ENCODE measurements at regions not wholly inside any gene's neighbourhood (a gene's known extent, or its start where the extent isn't known, plus 50 kb on each side); places are given as distances from the start of the nearest gene placed in this dataset.
"Not testable (repeated sequence)": the region's sequence is repeated elsewhere in the genome, so short reads cannot be mapped to it uniquely, and the experiment has no call there.

DNA sequence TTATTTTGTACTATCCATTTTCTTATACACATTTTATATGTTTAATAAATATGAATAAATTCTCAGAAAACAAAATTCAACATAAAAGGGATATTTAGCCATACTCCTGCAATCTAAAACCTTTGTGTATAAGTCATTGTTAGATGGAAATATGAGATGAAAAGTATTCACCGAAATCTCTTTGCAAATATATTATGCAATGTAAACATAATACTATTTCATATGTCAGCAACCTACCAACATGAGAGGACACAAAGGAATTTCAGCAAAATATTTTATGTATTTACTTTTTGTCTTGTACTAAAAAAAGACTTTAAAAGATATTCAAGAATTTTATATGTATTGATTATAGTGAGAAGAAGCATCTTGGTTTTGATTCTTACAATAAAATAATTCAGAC is 1623.4 kb downstream of the EFNA5 start:
- Histone ChIP-seq H3K4me3 (ENCODE audit: low read depth, low read length, poor library complexity, severe bottlenecking) (no peak overlapping the region), H3K27ac (ENCODE audit: low read depth, low read length, poor library complexity, severe bottlenecking) (no peak overlapping the region), H3K27me3 (replicated peaks; ENCODE audit: insufficient read depth, low read depth, low read length, poor library complexity) (no peaks in the 10 kb centered on the region), H3K9me3 (ENCODE audit: low read depth, low read length, poor library complexity, severe bottlenecking) (no peaks in the 10 kb centered on the region), H3K4me1 (ENCODE audit: insufficient read depth, low read length, poor library complexity, severe bottlenecking) (no peaks in the 10 kb centered on the region), H3K36me3 (ENCODE audit: insufficient read depth, low read length, poor library complexity, severe bottlenecking) (no peaks in the 10 kb centered on the region)
- no peak for TF ChIP-seq EZH2 (IDR thresholded peaks at IDR 0.05; ENCODE audit: borderline replicate concordance, low read depth, low read length, poor library complexity, severe bottlenecking)
- TF ChIP-seq, protein P1, sequence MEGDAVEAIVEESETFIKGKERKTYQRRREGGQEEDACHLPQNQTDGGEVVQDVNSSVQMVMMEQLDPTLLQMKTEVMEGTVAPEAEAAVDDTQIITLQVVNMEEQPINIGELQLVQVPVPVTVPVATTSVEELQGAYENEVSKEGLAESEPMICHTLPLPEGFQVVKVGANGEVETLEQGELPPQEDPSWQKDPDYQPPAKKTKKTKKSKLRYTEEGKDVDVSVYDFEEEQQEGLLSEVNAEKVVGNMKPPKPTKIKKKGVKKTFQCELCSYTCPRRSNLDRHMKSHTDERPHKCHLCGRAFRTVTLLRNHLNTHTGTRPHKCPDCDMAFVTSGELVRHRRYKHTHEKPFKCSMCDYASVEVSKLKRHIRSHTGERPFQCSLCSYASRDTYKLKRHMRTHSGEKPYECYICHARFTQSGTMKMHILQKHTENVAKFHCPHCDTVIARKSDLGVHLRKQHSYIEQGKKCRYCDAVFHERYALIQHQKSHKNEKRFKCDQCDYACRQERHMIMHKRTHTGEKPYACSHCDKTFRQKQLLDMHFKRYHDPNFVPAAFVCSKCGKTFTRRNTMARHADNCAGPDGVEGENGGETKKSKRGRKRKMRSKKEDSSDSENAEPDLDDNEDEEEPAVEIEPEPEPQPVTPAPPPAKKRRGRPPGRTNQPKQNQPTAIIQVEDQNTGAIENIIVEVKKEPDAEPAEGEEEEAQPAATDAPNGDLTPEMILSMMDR (conservative IDR thresholded peaks at IDR 0.05; ENCODE audit: low read depth, low read length): no peak
- no TSS peak for BruUV-seq (replicated peaks)
- DNase-seq (ENCODE audit: low spot score): no peak
- intact Hi-C loops (cut with micrococcal nuclease; ENCODE audit: unreplicated experiment): no loop called here
- ChIA-PET CTCF (no interaction called here), POLR2A (ENCODE audit: low non-redundant PET) (no interaction called here)

DNA sequence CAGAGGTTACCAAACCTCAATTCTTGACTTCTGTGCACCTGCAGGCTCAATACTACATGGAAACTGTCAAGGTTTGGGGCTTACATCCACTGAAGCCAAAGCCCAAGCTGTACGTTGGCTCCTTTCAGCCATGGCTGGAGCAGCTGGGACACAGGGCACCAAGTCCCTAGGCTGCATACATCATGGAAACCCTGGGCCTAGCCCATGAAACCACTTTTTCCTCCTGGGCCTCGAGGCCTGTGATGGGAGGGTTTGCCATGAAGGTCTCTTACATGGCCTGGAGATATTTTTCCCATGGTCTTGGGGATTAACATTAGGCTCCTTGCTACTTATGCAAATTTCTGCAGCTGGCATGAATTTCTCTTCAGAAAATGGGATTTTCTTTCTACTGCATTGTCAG is 1638.7 kb downstream of the EFNA5 start:
- H3K4me1 ChIP-seq (ENCODE audit: insufficient read depth, low read length, poor library complexity, severe bottlenecking); H3K27me3 ChIP-seq (replicated peaks; ENCODE audit: insufficient read depth, low read depth, low read length, poor library complexity); BruUV-seq (replicated peaks); H3K27ac ChIP-seq (ENCODE audit: low read depth, low read length, poor library complexity, severe bottlenecking); H3K4me3 ChIP-seq (ENCODE audit: low read depth, low read length, poor library complexity, severe bottlenecking); POLR2A ChIA-PET (ENCODE audit: low non-redundant PET); intact Hi-C loops (cut with micrococcal nuclease; ENCODE audit: unreplicated experiment); DNase-seq (ENCODE audit: low spot score); H3K36me3 ChIP-seq (ENCODE audit: insufficient read depth, low read length, poor library complexity, severe bottlenecking); CTCF ChIA-PET; H3K9me3 ChIP-seq (ENCODE audit: low read depth, low read length, poor library complexity, severe bottlenecking): not testable (repeated sequence)

DNA sequence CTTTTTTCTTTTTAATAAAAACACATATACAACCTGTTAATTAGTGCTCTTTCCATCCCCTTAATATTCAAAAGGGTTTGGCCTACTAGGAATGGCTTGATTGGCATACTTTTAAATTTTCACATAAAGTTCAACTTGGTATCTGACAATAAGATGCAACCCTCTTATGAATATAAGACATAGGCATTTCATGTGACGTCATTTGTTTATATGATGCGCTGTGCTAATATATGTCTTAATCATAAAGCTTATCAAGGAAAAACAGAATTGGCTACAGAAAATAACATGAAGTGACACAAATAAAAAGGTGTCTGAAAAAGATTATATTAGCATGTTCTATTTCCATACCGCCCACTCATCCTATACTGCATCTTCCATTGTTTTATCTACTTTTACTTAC is 1642.4 kb downstream of the EFNA5 start:
- Histone ChIP-seq H3K36me3 (ENCODE audit: insufficient read depth, low read length, poor library complexity, severe bottlenecking) (no peaks in the 10 kb centered on the region), H3K27ac (ENCODE audit: low read depth, low read length, poor library complexity, severe bottlenecking) (no peak overlapping the region), H3K4me3 (ENCODE audit: low read depth, low read length, poor library complexity, severe bottlenecking) (no peak overlapping the region), H3K9me3 (ENCODE audit: low read depth, low read length, poor library complexity, severe bottlenecking) (no peaks in the 10 kb centered on the region), H3K4me1 (ENCODE audit: insufficient read depth, low read length, poor library complexity, severe bottlenecking) (no peaks in the 10 kb centered on the region), H3K27me3 (replicated peaks; ENCODE audit: insufficient read depth, low read depth, low read length, poor library complexity) (no peaks in the 10 kb centered on the region)
- no peak for DNase-seq (ENCODE audit: low spot score)
- intact Hi-C loops (cut with micrococcal nuclease; ENCODE audit: unreplicated experiment): no loop called here
- CTCF ChIA-PET: no interaction called here
- no TSS peak for BruUV-seq (replicated peaks)
- TF ChIP-seq, protein P1 (conservative IDR thresholded peaks at IDR 0.05; ENCODE audit: low read depth, low read length): no peak
- TF ChIP-seq EZH2 (IDR thresholded peaks at IDR 0.05; ENCODE audit: borderline replicate concordance, low read depth, low read length, poor library complexity, severe bottlenecking): no peak
- POLR2A ChIA-PET (ENCODE audit: low non-redundant PET): no interaction called here

DNA sequence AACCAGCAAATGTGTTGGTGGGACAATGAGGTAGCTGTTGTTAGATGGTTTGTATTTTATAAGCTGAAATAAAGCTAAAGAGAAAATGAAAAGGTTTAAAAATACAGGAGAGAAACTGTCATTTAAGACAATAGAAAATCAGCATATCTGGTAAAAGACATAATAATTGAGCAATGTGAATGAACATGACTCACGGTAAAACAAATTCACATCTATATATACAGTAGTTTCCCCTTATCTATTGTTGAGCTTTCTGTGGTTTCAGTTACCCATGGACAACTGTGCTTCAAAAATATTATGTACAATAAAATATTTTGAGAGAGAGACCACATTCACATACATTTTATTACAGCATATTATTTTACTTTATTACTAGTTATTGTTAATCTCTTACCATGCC is 1649.8 kb downstream of the EFNA5 start:
- Histone ChIP-seq H3K27ac (ENCODE audit: low read depth, low read length, poor library complexity, severe bottlenecking) (no peak overlapping the region), H3K9me3 (ENCODE audit: low read depth, low read length, poor library complexity, severe bottlenecking) (no peaks in the 10 kb centered on the region), H3K4me3 (ENCODE audit: low read depth, low read length, poor library complexity, severe bottlenecking) (no peak overlapping the region), H3K36me3 (ENCODE audit: insufficient read depth, low read length, poor library complexity, severe bottlenecking) (no peaks in the 10 kb centered on the region), H3K4me1 (ENCODE audit: insufficient read depth, low read length, poor library complexity, severe bottlenecking) (peaks cover 16% of the 10 kb centered on the region), H3K27me3 (replicated peaks; ENCODE audit: insufficient read depth, low read depth, low read length, poor library complexity) (no peaks in the 10 kb centered on the region)
- CTCF ChIA-PET: no interaction called here
- no TSS peak for BruUV-seq (replicated peaks)
- DNase-seq (ENCODE audit: low spot score): no peak
- POLR2A ChIA-PET (ENCODE audit: low non-redundant PET): no interaction called here
- intact Hi-C loops (cut with micrococcal nuclease; ENCODE audit: unreplicated experiment): no loop called here
- TF ChIP-seq EZH2 (IDR thresholded peaks at IDR 0.05; ENCODE audit: borderline replicate concordance, low read depth, low read length, poor library complexity, severe bottlenecking): no peak
- TF ChIP-seq, protein P1 (conservative IDR thresholded peaks at IDR 0.05; ENCODE audit: low read depth, low read length): no peak

All from A673 (cell line).